ENCODE measurements at regions not wholly inside any gene's neighbourhood (a gene's known extent, or its start where the extent isn't known, plus 50 kb on each side); places are given as distances from the start of the nearest gene placed in this dataset.

DNA sequence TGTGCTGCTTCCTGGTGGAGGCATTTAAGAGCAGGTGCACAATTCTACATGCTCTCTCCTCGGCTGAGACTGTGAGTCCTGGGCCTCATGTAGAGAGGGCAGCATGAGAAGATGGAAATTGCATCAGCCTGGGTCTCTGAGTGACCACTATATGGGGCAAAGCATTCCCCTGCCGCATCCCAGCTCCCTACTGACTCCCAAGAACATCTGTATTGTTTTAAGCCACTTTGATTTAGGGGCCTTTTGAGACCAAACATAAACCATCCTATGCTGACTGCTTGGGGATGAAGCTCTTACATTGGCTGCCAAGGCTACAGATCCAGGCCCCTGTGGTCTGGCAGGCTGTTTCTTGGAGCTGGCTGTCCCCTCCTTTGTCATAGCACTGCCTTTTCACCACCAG, 101.3 kb upstream of the TBX20 start:
- DNase-seq (ENCODE audit: low read depth in 2 of 3, low spot score in 1 of 3), result no peak

DNA sequence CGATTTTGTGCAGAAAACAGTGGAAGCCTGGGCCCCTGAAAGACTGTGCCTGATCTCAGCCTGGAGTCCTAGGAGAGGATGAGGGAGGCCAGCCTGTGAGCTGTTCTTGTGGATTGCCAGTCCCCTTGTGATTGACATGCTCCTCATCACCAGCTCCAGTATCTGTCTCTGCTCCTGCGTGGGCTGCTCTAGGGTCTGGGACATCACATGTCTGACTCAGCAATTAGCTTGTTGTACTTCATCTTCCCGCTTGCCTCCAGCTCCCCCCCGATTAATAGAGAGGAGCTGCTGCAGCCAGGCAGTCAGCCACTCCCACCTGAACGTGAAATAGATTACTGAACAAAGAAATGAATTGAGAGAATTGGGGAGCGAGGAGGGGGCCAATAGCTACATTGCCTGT, 99.6 kb upstream of the TBX20 start:
- DNase-seq (ENCODE audit: low read depth in 2 of 3, low spot score in 1 of 3), result no peak

- no peak for DNase-seq (ENCODE audit: low read depth in 2 of 3, low spot score in 1 of 3)
These were observed 97.6 kb upstream of the TBX20 start for GRCh38 chr7:35351466-35351865.

GRCh38 chr7:35348611-35349400, 94.9 kb upstream of the TBX20 start:
- no peak for DNase-seq (ENCODE audit: low read depth in 2 of 3, low spot score in 1 of 3)

GRCh38 chr7:35342786-35343185, 88.9 kb upstream of the TBX20 start:
- DNase-seq (ENCODE audit: low read depth in 2 of 3, low spot score in 1 of 3), result no peak

DNA sequence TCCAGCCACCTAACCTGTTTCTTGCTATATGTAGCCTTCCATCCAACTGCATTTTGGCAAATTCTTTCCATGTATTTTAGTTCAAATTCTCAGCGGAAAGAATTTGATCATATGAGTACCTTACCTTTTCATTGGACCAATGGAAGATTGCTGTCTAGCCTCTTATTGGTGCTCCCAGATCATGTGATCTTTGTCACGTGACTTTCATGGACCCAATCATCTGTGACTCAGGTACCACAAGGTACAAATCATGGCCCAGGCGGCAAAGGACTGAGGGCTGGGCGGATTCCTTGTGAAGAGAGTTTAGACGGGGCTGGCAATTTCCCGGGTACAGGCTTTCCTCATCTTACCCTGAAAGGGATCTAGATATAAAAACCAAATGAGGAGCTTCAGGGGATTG, 85.9 kb upstream of the TBX20 start:
- no peak for DNase-seq (ENCODE audit: low read depth in 2 of 3, low spot score in 1 of 3)

GRCh38 chr7:35336444-35336843, 82.5 kb upstream of the TBX20 start:
- no peak for DNase-seq (ENCODE audit: low read depth in 2 of 3, low spot score in 1 of 3)

- DNase-seq (ENCODE audit: low read depth in 2 of 3, low spot score in 1 of 3), result no peak
These were observed 80.6 kb upstream of the TBX20 start for GRCh38 chr7:35334506-35334905.

- no peak for DNase-seq (ENCODE audit: low read depth in 2 of 3, low spot score in 1 of 3)
These were observed 79.4 kb upstream of the TBX20 start for GRCh38 chr7:35333265-35333664.

- DNase-seq (ENCODE audit: low read depth in 2 of 3, low spot score in 1 of 3), result no peak
These were observed 78.1 kb upstream of the TBX20 start for GRCh38 chr7:35331730-35332678.

DNA sequence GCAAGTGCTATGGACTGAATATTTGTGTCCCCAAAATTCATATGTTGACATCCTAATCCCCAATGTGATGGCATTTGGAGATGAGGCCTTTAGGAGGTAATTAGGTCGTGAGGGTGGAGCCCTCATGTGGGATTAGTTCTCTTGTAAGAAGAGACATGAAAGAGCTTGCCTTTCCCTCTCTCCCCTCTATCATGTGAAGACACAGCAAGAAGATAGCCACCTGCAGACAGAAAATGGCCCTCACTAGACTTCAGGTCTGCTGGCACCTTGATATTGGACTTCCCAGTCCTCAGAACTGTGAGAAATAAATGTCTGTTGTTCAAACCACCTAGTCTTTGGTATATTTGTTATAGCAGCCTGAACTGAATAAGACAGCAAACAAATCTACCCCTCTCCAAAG, 75.1 kb upstream of the TBX20 start:
- DNase-seq (ENCODE audit: low read depth in 2 of 3, low spot score in 1 of 3), result no peak

DNA sequence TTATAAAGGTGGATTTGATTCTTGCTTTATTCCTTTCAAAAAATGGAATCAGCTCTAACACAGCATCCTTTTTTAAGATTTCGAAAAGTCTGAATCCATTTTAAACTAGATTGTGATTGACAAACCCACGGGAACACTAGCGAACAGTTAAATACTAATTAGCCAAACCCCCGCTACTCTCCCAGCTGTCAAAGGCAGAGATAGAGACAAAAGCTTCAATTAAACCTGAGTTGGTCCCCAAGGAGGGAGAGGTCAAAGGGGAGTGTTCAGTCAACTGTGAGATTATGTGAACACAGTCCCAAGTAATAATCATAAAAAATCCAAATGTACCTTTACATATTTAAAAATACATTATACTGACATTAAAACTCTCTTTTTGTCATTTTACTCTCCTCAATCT, 65.7 kb upstream of the TBX20 start:
- DNase-seq (ENCODE audit: low read depth in 2 of 3, low spot score in 1 of 3), result no peak

DNA sequence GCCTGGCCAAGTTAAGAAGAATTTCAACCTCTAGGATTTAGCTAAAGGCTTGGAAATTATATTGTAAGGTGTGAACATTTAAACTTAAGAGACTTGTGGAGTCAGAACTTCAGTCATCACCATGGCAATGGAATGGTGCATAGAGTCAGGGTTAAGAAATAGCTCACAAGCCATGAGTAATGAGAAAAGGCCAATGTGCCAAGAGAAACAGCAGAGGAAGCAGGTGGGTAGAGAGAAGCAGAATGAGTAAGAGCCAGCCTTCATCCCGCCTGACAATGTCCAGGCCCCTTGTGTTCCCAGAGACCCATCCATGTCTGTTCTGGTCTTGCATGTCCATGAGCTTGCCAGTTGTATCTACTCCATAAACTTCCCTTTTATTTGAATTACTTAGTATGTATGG, 62.6 kb upstream of the TBX20 start:
- no peak for DNase-seq (ENCODE audit: low read depth in 2 of 3, low spot score in 1 of 3)

- no peak for DNase-seq (ENCODE audit: low read depth in 2 of 3, low spot score in 1 of 3)
These were observed 61.6 kb upstream of the TBX20 start for GRCh38 chr7:35315517-35315916.

GRCh38 chr7:35314354-35314753, 60.5 kb upstream of the TBX20 start:
- DNase-seq (ENCODE audit: low read depth in 2 of 3, low spot score in 1 of 3), result no peak

GRCh38 chr7:35313575-35313974, 59.7 kb upstream of the TBX20 start:
- DNase-seq (ENCODE audit: low read depth in 2 of 3, low spot score in 1 of 3), result no peak

All from stimulated activated CD4-positive, alpha-beta T cell treated with anti-CD3 and anti-CD28 coated beads, Interleukin-12 subunit alpha, Interleukin-12 subunit beta, amount 100 ng/mL, for 48 hours (primary cell).